Liver (tissue), 8 donors: ENCODE measurements at regions not wholly inside any gene's neighbourhood (a gene's known extent, or its start where the extent isn't known, plus 50 kb on each side); places are given as distances from the start of the nearest gene placed in this dataset.

Source experiments
- DNase-seq: peaks from one replicate; pipeline ENCODE4 v3.0.0-alpha.2; 2017; ENCODE audit warnings: low spot score
- H3K27ac ChIP-seq, 2 donors: one replicate each; pipeline ENCODE4 v1.7.0; 2013; ENCODE audit warnings: inconsistent platforms in 2 of 2, low read length in 2 of 2, control low read depth in 1 of 2, low read depth in 1 of 2, mild to moderate bottlenecking in 1 of 2
- H3K27me3 ChIP-seq, 4 donors: one replicate each; pipeline versions ENCODE4 v1.6.1 to v1.7.0; 2013; ENCODE audit warnings: low read length in 3 of 4, inconsistent platforms in 1 of 4, mild to moderate bottlenecking in 1 of 4, moderate library complexity in 1 of 4; ENCODE audit not compliant: control insufficient read depth in 4 of 4, insufficient read depth in 4 of 4
- H3K36me3 ChIP-seq, 4 donors: one replicate each; pipeline versions ENCODE4 v1.6.1 to v1.7.0; 2013; ENCODE audit warnings: low read length in 3 of 4, mild to moderate bottlenecking in 3 of 4, low read depth in 1 of 4, moderate library complexity in 1 of 4; ENCODE audit not compliant: control insufficient read depth in 4 of 4, insufficient read depth in 3 of 4
- H3K4me1 ChIP-seq, 4 donors: one replicate each; pipeline versions ENCODE4 v1.6.1 to v1.7.0; 2013; ENCODE audit warnings: low read length in 3 of 4, mild to moderate bottlenecking in 3 of 4, moderate library complexity in 1 of 4; ENCODE audit not compliant: control insufficient read depth in 4 of 4, insufficient read depth in 4 of 4
- H3K4me3 ChIP-seq, 3 donors: one replicate each; pipeline versions ENCODE4 v1.6.1 to v1.7.0; 2013; ENCODE audit warnings: low read length in 3 of 3, control low read depth in 1 of 3, low read depth in 1 of 3, mild to moderate bottlenecking in 1 of 3
- H3K9ac ChIP-seq, 2 donors: one replicate each; pipeline ENCODE4 v1.7.0; 2013; ENCODE audit warnings: low read length in 2 of 2, mild to moderate bottlenecking in 2 of 2, moderate library complexity in 2 of 2, control low read depth in 1 of 2, low read depth in 1 of 2
- H3K9me3 ChIP-seq, 4 donors: one replicate each; pipeline versions ENCODE4 v1.6.1 to v1.7.0; 2013; ENCODE audit warnings: low read length in 3 of 4; ENCODE audit not compliant: control insufficient read depth in 4 of 4
- ATF3 ChIP-seq: IDR thresholded peaks from 2 replicates; pipeline ENCODE4 v1.6.1; 2016; ENCODE audit warnings: antibody characterized with exemption
- CTCF ChIP-seq: fragments of 150-350 bp; IDR thresholded peaks from 2 replicates; pipeline ENCODE4 v1.5.1; 2017; ENCODE audit warnings: improper control_type of control experiment, low read depth, low read length; ENCODE audit not compliant: missing input control
- EGR1 ChIP-seq, 2 donors: IDR thresholded peaks; 2 replicates each; pipeline ENCODE4 v1.6.1; 2016 to 2018; ENCODE audit warnings: antibody characterized with exemption in 2 of 2, low read depth in 2 of 2
- FOXA1 ChIP-seq: IDR thresholded peaks from 2 replicates; pipeline ENCODE4 v1.6.1; 2016; ENCODE audit warnings: antibody characterized with exemption
- FOXA2 ChIP-seq: IDR thresholded peaks from 2 replicates; pipeline ENCODE4 v1.6.1; 2016; ENCODE audit warnings: antibody characterized with exemption
- GABPA ChIP-seq, 2 donors: IDR thresholded peaks in 1 of 2; conservative IDR thresholded peaks in 1 of 2; 2 replicates each; pipeline ENCODE4 v1.6.1; 2016; ENCODE audit warnings: antibody characterized with exemption in 2 of 2, mild to moderate bottlenecking in 1 of 2, moderate library complexity in 1 of 2
- HNF4G ChIP-seq: IDR thresholded peaks from 2 replicates; pipeline ENCODE4 v1.6.1; 2016; ENCODE audit warnings: antibody characterized with exemption
- JUND ChIP-seq, 2 donors: IDR thresholded peaks; 2 replicates each; pipeline ENCODE4 v1.6.1; 2016; ENCODE audit warnings: antibody characterized with exemption in 2 of 2
- MAX ChIP-seq: IDR thresholded peaks from 2 replicates; pipeline ENCODE4 v1.6.1; 2016; ENCODE audit warnings: antibody characterized with exemption
- NR2F2 ChIP-seq: IDR thresholded peaks from 2 replicates; pipeline ENCODE4 v1.6.1; 2016; ENCODE audit warnings: antibody characterized with exemption
- RAD21 ChIP-seq, 2 donors: IDR thresholded peaks; 2 replicates each; pipeline ENCODE4 v1.6.1; 2016; ENCODE audit warnings: antibody characterized with exemption in 2 of 2, mild to moderate bottlenecking in 2 of 2
- REST ChIP-seq: IDR thresholded peaks from 2 replicates; pipeline ENCODE4 v1.6.1; 2016; ENCODE audit warnings: antibody characterized with exemption, mild to moderate bottlenecking
- RXRA ChIP-seq, 2 donors: IDR thresholded peaks; 2 replicates each; pipeline ENCODE4 v1.6.1; 2017 to 2018; ENCODE audit warnings: antibody characterized with exemption in 2 of 2, mild to moderate bottlenecking in 1 of 2
- SP1 ChIP-seq: IDR thresholded peaks from 2 replicates; pipeline ENCODE4 v1.6.1; 2018; ENCODE audit warnings: antibody characterized with exemption, mild to moderate bottlenecking
- TAF1 ChIP-seq: conservative IDR thresholded peaks from 2 replicates; pipeline ENCODE4 v1.6.1; 2016; ENCODE audit warnings: antibody characterized with exemption, mild to moderate bottlenecking
- YY1 ChIP-seq: IDR thresholded peaks from 2 replicates; pipeline ENCODE4 v1.6.1; 2016; ENCODE audit warnings: antibody characterized with exemption, mild to moderate bottlenecking
- ZBTB33 ChIP-seq: IDR thresholded peaks from 2 replicates; pipeline ENCODE4 v1.6.1; 2016; ENCODE audit warnings: antibody characterized with exemption
- WGBS: extraction: QIAGEN DNeasy Blood & Tissue Kit; methylation state at CpG from one replicate; pipeline ENCODE4 v1.1.7; 2013; 5-methylcytosine and 5-hydroxymethylcytosine counted together
- donor health status: healthy.
- donor health status: healthy.
- donor health status: healthy.
- donor health status: healthy.
- donor health status: healthy.

GRCh38 chr9:7245976-7246580, 488.3 kb downstream of the KDM4C start:
- Histone ChIP-seq H3K27me3 (no peaks in the 10 kb centered on the region), H3K4me1 (no peaks in the 10 kb centered on the region), H3K9me3 (no peaks in the 10 kb centered on the region), H3K36me3 (no peaks in the 10 kb centered on the region), H3K27ac (no peak overlapping the region), H3K9ac (no peak overlapping the region), H3K4me3 (no peak overlapping the region)
- TF ChIP-seq REST (no peak), MAX (no peak), SP1 (no peak), NR2F2 (no peak), ATF3 (no peak), RXRA (IDR thresholded peaks at IDR 0.05) (no peak), GABPA (IDR thresholded peaks at IDR 0.05 in 1 of 2, conservative IDR thresholded peaks at IDR 0.05 in 1 of 2) (no peak), CTCF (no peak), EGR1 (IDR thresholded peaks at IDR 0.05; ENCODE audit: low read depth in 2 of 2) (no peak), JUND (IDR thresholded peaks at IDR 0.05) (no peak), HNF4G (no peak), RAD21 (IDR thresholded peaks at IDR 0.05) (no peak), TAF1 (no peak), FOXA1 (no peak), FOXA2 (no peak), YY1 (no peak), ZBTB33 (no peak)
- no peak for DNase-seq
- WGBS, result 66% methylated on average over 8 of the region's 8 CpGs
